Duodenal mucosa (tissue), 2 donors: ENCODE measurements at regions not wholly inside any gene's neighbourhood (a gene's known extent, or its start where the extent isn't known, plus 50 kb on each side); places are given as distances from the start of the nearest gene placed in this dataset.

Experiments used
- H3K27ac ChIP-seq: one replicate; pipeline ENCODE4 v1.7.0; 2013; ENCODE audit warnings: low read depth, low read length
- H3K27me3 ChIP-seq, 2 donors: one replicate each; pipeline ENCODE4 v1.7.0; 2013; ENCODE audit warnings: low read length in 2 of 2, control low read depth in 1 of 2; ENCODE audit not compliant: insufficient read depth in 2 of 2, control insufficient read depth in 1 of 2
- H3K36me3 ChIP-seq, 2 donors: one replicate each; pipeline ENCODE4 v1.7.0; 2013; ENCODE audit warnings: low read length in 2 of 2, control low read depth in 1 of 2; ENCODE audit not compliant: insufficient read depth in 2 of 2, control insufficient read depth in 1 of 2
- H3K4me1 ChIP-seq, 2 donors: one replicate each; pipeline ENCODE4 v1.7.0; 2013; ENCODE audit warnings: low read length in 2 of 2, control low read depth in 1 of 2; ENCODE audit not compliant: insufficient read depth in 2 of 2, control insufficient read depth in 1 of 2
- H3K4me3 ChIP-seq, 2 donors: one replicate each; pipeline ENCODE4 v1.7.0; 2013; ENCODE audit warnings: low read length in 2 of 2, low read depth in 1 of 2
- H3K9ac ChIP-seq, 2 donors: one replicate each; pipeline ENCODE4 v1.7.0; 2013; ENCODE audit warnings: low read length in 2 of 2, low read depth in 1 of 2
- H3K9me3 ChIP-seq, 2 donors: one replicate each; pipeline ENCODE4 v1.7.0; 2013; ENCODE audit warnings: low read length in 2 of 2, control low read depth in 1 of 2; ENCODE audit not compliant: control insufficient read depth in 1 of 2

DNA sequence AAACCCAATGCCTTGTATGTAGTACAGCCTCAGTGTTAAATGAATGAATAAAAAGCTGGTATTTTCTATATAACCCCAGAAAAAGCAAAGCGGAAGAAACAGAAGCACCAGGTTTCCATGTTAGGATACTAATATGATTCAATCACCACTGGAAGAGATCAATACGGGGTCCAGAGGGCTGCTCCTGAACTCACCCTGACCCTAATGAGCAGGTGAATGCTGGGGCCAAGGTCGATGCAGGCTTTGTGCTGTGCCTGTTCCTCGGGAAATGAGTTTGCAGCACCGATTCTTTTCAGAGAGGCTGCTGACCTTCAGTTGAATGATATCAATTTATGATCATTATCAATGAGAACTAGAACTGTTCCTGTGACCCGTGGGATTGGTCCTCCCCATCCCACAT, 228.5 kb downstream of the CDCA7 start:
- no peaks in the 10 kb centered on the region for H3K9me3 ChIP-seq
- H3K4me1 ChIP-seq, result no peaks in the 10 kb centered on the region
- H3K36me3 ChIP-seq, result no peaks in the 10 kb centered on the region
- H3K4me3 ChIP-seq, result no peak overlapping the region
- no peak overlapping the region for H3K27ac ChIP-seq
- no peak overlapping the region for H3K9ac ChIP-seq
- no peaks in the 10 kb centered on the region for H3K27me3 ChIP-seq

DNA sequence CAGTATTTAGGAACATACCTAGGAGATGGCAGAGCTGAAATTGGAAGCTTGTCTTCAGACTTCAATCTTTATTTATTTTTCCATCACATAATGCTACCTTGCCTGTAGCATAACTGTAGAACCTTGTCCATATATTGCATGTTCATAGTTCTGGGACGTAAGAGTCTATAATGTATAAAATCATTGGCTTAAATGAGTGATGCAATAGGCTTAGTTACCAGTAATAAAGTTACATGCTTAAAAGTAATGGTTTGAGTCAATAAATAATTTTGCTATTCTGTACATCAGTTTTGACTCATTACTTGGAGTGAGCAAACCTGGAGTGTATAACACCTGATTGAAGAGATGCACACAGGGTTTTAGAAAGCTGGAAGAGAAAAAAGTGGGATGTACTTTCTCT, 229.3 kb downstream of the CDCA7 start:
- Histone ChIP-seq H3K27ac (no peak overlapping the region), H3K36me3 (no peaks in the 10 kb centered on the region), H3K9ac (no peak overlapping the region), H3K4me3 (no peak overlapping the region), H3K27me3 (no peaks in the 10 kb centered on the region), H3K4me1 (no peaks in the 10 kb centered on the region), H3K9me3 (no peaks in the 10 kb centered on the region)

DNA sequence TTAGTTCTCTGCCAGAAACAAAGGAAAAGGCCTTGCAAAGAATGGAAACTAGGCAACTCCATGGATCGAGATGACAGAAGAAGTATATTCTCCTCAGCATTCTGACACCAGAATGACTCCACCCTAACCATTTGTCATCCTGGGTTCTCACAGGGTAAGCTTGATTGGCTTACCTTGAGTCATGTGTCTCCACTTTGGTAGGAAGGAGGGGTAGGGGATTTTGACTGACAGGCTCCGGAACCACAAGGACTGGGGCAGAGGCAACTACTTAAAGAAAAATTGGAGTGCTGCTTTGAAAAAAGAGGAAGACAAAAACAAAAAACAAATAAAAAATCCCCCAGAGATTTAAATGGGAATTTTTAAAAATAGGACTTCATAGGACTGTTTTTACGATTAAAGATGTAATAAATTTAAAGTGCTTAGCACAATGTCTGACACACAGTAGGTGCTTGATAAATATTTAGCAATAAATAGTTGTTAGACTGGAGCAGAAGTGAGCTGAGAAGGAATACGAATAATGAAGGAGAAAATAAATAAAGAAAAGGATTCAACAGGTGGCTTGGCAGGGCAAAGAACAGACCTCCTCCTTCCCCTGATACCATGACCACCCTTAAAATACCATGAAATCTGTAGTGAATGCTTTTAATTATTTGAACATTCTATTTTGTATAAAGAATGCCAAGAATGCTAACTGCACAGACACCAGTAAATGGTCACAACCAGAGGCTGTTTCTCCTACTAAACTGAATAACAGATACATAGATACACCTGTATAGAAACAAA, 230.2 kb downstream of the CDCA7 start:
- H3K9ac ChIP-seq, result no peak overlapping the region
- no peak overlapping the region for H3K27ac ChIP-seq
- H3K36me3 ChIP-seq, result no peaks in the 10 kb centered on the region
- no peak overlapping the region for H3K4me3 ChIP-seq
- H3K4me1 ChIP-seq, result no peaks in the 10 kb centered on the region
- no peaks in the 10 kb centered on the region for H3K9me3 ChIP-seq
- no peaks in the 10 kb centered on the region for H3K27me3 ChIP-seq

DNA sequence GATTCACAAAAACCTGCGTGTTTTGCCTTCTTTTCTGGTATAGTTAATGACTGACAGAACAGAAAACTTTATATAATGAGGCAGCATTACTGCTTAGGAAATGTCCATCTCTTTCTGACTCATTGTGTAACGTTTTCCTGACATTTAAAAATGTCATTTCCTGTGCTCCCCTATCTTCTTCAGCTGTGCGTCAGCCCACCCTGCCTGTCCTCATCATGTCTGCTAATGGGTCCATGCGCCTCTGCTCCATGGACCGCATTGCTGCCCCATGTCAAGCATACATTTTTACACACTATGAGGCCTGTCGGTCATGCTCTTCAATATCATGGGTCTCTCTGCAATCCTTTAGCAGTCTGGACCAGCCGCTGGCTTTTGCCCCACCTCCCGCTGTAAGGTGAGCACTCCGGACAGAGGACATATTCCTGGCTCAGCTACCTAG, 234.3 kb downstream of the CDCA7 start:
- Histone ChIP-seq H3K9ac (no peak overlapping the region), H3K36me3 (no peaks in the 10 kb centered on the region), H3K9me3 (peaks cover 8 to 10% of the 10 kb centered on the region in 2 donors), H3K27ac (no peak overlapping the region), H3K4me3 (no peak overlapping the region), H3K4me1 (no peaks in the 10 kb centered on the region), H3K27me3 (no peaks in the 10 kb centered on the region)

DNA sequence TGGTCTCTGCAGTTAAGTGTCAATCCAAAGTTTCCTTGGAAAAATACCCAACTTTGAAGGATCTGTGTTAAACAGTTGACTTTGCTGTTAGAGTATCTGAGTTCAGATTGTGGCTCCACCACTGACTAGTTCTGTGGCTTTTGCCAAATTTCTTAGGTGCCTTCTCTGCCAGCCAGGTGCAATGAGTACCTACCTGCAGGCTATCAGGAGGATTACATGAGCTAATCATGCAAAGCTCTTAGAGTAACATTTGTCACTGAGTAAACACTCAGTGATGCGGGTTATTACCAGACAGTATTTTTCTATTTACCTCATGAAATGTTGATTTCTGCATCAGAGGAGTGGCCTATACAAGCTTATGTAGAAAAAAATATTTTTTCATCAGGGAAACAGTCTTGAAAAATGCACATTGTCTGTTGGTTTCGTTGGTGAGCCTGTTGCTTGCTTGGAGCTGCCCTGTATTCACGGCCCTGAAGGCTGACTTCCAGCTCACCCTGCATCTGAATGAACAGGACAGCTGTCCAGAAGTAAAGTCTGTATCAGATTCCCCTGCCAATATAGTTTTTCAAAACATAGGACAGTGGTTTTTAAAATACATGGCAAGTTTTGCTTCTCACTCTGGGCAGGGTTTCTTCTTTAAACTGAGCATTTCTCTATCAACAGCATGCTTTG, 235.1 kb downstream of the CDCA7 start:
- Histone ChIP-seq H3K4me1 (no peaks in the 10 kb centered on the region), H3K27ac (no peak overlapping the region), H3K4me3 (no peak overlapping the region), H3K9ac (no peak overlapping the region), H3K36me3 (no peaks in the 10 kb centered on the region), H3K9me3 (peaks cover 8 to 10% of the 10 kb centered on the region in 2 donors), H3K27me3 (no peaks in the 10 kb centered on the region)

DNA sequence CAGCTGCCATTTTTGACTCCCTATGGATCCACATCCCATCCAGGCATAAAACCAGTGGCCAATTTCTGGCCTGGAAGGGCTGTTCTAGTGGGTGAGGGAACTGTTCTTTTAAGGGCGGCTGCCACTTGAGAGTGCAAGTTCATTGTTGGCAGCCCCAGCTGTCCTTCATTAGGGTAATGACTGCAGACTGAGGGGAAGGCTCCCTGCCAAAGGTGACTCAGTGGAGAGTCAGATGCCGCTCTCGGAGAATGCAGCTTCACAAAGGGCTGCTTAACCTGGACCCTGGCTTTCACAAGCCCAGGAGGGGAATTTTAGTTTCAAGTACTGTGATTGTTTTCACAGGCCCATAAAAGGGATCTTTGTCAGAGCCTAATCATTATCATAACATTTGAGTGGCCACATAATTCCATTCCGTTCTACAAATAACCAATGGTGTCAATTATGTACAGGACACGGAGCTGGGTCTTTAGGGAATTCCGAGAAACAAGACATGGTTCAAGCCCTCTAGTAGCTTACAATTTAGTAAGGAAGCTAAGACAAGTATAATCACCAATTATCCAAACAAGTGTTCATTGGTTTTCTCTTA, 235.7 kb downstream of the CDCA7 start:
- peaks cover 8 to 10% of the 10 kb centered on the region in 2 donors for H3K9me3 ChIP-seq
- no peak overlapping the region for H3K27ac ChIP-seq
- no peaks in the 10 kb centered on the region for H3K27me3 ChIP-seq
- no peak overlapping the region for H3K9ac ChIP-seq
- H3K4me3 ChIP-seq, result peak overlapping the region; percentile 37 to 38
- no peaks in the 10 kb centered on the region for H3K36me3 ChIP-seq
- H3K4me1 ChIP-seq, result no peaks in the 10 kb centered on the region

DNA sequence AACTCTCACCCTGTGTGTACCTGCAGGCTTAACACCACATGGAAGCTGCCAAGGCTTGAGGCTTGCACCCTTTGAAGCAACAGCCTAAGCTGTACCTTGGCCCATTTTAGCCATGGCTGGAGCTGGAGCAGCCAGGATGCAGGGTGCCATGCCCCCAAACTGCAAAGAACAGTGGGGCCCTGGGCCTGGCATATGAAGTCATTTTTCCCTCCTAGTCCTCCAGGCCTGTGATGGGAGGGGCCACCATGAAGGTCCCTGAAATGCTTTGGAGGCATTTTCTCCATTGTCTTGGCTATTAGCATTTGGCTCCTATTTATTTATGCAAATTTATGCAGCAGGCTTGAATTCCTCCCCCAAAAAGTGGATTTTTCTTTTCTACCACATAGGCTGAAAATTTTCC, 238.4 kb downstream of the CDCA7 start:
- Histone ChIP-seq H3K36me3 (no peaks in the 10 kb centered on the region), H3K27ac (no peak overlapping the region), H3K27me3 (no peaks in the 10 kb centered on the region), H3K4me1 (no peaks in the 10 kb centered on the region), H3K9ac (no peak overlapping the region), H3K4me3 (no peak overlapping the region), H3K9me3 (peaks cover 8 to 10% of the 10 kb centered on the region in 2 donors)

DNA sequence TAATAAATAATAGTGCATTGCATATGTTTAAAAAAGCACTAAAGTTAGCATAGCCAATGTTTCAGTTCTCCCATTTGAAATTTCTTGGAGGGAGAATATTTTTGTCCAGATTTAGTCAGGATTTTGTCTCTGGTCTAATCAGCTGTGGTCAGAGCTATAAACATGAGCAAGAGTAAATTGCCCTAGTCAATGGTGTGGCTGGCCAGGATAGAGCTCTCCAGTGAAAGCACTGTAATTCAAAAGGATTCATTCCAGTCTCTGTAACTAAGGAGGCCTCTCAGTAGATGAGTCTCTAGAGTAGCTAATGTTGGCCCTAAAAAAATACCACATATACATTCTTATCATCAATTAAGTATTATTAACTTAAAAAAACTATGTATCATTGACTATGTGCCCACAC, 241.6 kb downstream of the CDCA7 start:
- Histone ChIP-seq H3K9me3 (peaks cover 8 to 10% of the 10 kb centered on the region in 2 donors), H3K36me3 (no peaks in the 10 kb centered on the region), H3K9ac (no peak overlapping the region), H3K27ac (no peak overlapping the region), H3K27me3 (no peaks in the 10 kb centered on the region), H3K4me3 (no peak overlapping the region), H3K4me1 (no peaks in the 10 kb centered on the region)

DNA sequence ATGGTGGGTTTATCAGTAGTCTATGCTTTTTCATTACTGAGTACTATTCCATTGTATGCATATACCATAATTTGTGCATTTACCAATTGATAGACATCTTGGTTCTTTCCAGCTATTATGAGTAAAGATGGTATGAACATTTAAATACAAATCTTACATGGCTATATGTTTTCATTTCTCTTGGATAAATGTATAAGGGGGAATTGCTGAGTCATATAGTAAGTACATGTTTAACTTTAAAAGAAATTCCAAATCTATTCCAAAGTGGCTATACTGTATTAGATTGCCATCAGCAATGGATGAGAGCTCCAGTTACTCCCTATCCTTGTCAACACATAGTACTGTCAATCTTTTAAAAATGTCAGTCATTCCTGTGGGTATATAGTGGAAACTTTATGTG, 243.9 kb downstream of the CDCA7 start:
- no peak overlapping the region for H3K4me3 ChIP-seq
- H3K4me1 ChIP-seq, result no peaks in the 10 kb centered on the region
- H3K9ac ChIP-seq, result no peak overlapping the region

DNA sequence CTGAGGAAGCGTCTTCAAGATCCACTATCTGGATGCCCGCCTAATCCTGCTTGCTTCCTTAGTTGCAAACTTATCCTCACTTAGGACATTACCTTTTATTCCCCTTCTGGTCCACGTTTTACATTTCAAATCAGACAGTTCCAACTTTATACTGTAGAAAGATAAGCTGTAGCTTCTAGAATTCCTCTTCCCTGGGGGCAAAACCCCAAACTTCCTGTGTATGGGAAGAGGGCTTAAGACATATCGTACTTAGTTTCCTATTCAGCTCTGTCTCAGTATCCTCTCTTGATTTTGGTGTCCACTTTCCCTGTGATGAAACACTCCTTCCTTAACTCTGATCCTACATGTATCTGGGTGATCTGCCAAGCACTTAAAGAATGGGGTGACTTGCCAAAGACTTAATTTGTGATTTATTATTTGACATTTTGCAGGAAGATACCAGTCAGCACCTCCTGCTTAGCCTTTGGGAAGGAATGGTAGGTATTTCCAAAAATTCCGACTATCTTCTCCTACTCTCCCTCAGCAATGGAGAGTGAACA, 245.2 kb downstream of the CDCA7 start:
- Histone ChIP-seq H3K4me3 (no peak overlapping the region), H3K4me1 (no peaks in the 10 kb centered on the region), H3K9me3 (no peaks in the 10 kb centered on the region), H3K36me3 (no peaks in the 10 kb centered on the region), H3K9ac (no peak overlapping the region), H3K27ac (no peak overlapping the region), H3K27me3 (no peaks in the 10 kb centered on the region)

More for the DNA sequence above, 243.9 kb downstream of the CDCA7 start:
- H3K27ac ChIP-seq, result no peak overlapping the region
- no peaks in the 10 kb centered on the region for H3K36me3 ChIP-seq
- H3K27me3 ChIP-seq, result no peaks in the 10 kb centered on the region
- peaks cover 0 to 1% of the 10 kb centered on the region in 2 donors for H3K9me3 ChIP-seq
